MCF 10A (cell line): ENCODE measurements at regions not wholly inside any gene's neighbourhood (a gene's known extent, or its start where the extent isn't known, plus 50 kb on each side); places are given as distances from the start of the nearest gene placed in this dataset.

Experiments used
- BruUV-seq: library from RNA; stranded (reverse); fragments of 400-500 nt; replicated peaks from 2 replicates; lab custom pipeline; 2021; lab: Mats Ljungman, UMichigan
- CTCF ChIA-PET: fragments of 300-600 bp; sonication (Branson Sonifier 250); formaldehyde crosslinking; extraction: SDS; loops from one replicate; lab custom pipeline; 2021; ENCODE audit warnings: antibody characterized with exemption, inconsistent platforms; lab: Yijun Ruan, JAX
- POLR2A ChIA-PET: fragments of 300-600, 350-650 bp; sonication (Branson Sonifier 250); formaldehyde crosslinking; extraction: SDS; loops from one replicate; lab custom pipeline; 2020; ENCODE audit warnings: antibody characterized with exemption, inconsistent platforms; lab: Yijun Ruan, JAX
- DNase-seq: peaks from one replicate; pipeline ENCODE4 v3.0.0-alpha.2; 2018; ENCODE audit not compliant: unreplicated experiment
- H3K27ac Mint-ChIP-seq: one replicate; pipeline ENCODE4 v1.8.0; 2022; ENCODE audit warnings: mild to moderate bottlenecking, low read depth, mixed read lengths; ENCODE audit not compliant: unreplicated experiment
- H3K27me3 Mint-ChIP-seq: one replicate; pipeline ENCODE4 v1.8.0; 2022; ENCODE audit warnings: mixed read lengths; ENCODE audit not compliant: insufficient read depth, unreplicated experiment
- H3K36me3 Mint-ChIP-seq: one replicate; pipeline ENCODE4 v1.8.0; 2022; ENCODE audit warnings: mild to moderate bottlenecking, moderate library complexity, mixed read lengths; ENCODE audit not compliant: insufficient read depth, unreplicated experiment
- H3K4me1 Mint-ChIP-seq: one replicate; pipeline ENCODE4 v1.8.0; 2022; ENCODE audit warnings: mixed read lengths; ENCODE audit not compliant: insufficient read depth, unreplicated experiment
- H3K4me3 Mint-ChIP-seq: one replicate; pipeline ENCODE4 v1.8.0; 2022; ENCODE audit warnings: mild to moderate bottlenecking, moderate library complexity, mixed read lengths; ENCODE audit not compliant: unreplicated experiment
- H3K9me3 Mint-ChIP-seq: one replicate; pipeline ENCODE4 v1.8.0; 2022; ENCODE audit warnings: mixed read lengths; ENCODE audit not compliant: unreplicated experiment
- CTCF ChIP-seq: fragments of 200-600 bp; IDR thresholded peaks from one replicate; pipeline ENCODE4 v1.8.0; 2022; ENCODE audit warnings: antibody characterized with exemption, mild to moderate bottlenecking; ENCODE audit not compliant: unreplicated experiment
- intact Hi-C: fragments of 100-400 bp; cut with micrococcal nuclease; formaldehyde crosslinking; loops from 2 replicates; pipeline ENCODE4 v1.14.1; 2022

- H3K4me3 Mint-ChIP-seq, result no peak overlapping the region
- no TSS peak for BruUV-seq
- intact Hi-C loops, result no loop called here
- H3K9me3 Mint-ChIP-seq, result no peaks in the 10 kb centered on the region
- no peak for DNase-seq
- no peaks in the 10 kb centered on the region for H3K36me3 Mint-ChIP-seq
- ChIA-PET CTCF (interaction anchor here (0.6 kb wide), 2 partner anchors 29 to 529 kb away, joined by 3 to 4 read pairs; no protein-coding TSS in a partner anchor), POLR2A (no interaction called here)
- no peaks in the 10 kb centered on the region for H3K27me3 Mint-ChIP-seq
- H3K4me1 Mint-ChIP-seq, result no peaks in the 10 kb centered on the region
- no peak overlapping the region for H3K27ac Mint-ChIP-seq
- TF ChIP-seq CTCF, result no peak
These were observed 183.3 kb downstream of the MED10 start for GRCh38 chr5:6194906-6195612.

- ChIA-PET CTCF (interaction anchor here (0.6 kb wide), 1 partner anchor 528 kb away, joined by 4 read pairs; no protein-coding TSS in a partner anchor), POLR2A (no interaction called here)
- H3K9me3 Mint-ChIP-seq, result no peaks in the 10 kb centered on the region
- H3K4me1 Mint-ChIP-seq, result no peaks in the 10 kb centered on the region
- no peak for DNase-seq
- BruUV-seq, result no TSS peak
- H3K27me3 Mint-ChIP-seq, result peaks cover 4% of the 10 kb centered on the region
- no peak overlapping the region for H3K27ac Mint-ChIP-seq
- no peak for TF ChIP-seq CTCF
- H3K4me3 Mint-ChIP-seq, result no peak overlapping the region
- intact Hi-C loops, result no loop called here
- H3K36me3 Mint-ChIP-seq, result no peaks in the 10 kb centered on the region
These were observed 184.0 kb downstream of the MED10 start for GRCh38 chr5:6194261-6194875.

GRCh38 chr5:6193310-6193709, 185.0 kb downstream of the MED10 start:
- Mint-ChIP-seq H3K4me3 (no peak overlapping the region), H3K27me3 (peaks cover 14% of the 10 kb centered on the region), H3K36me3 (no peaks in the 10 kb centered on the region), H3K4me1 (no peaks in the 10 kb centered on the region), H3K27ac (no peak overlapping the region), H3K9me3 (no peaks in the 10 kb centered on the region)
- POLR2A ChIA-PET, result interaction anchor here (0.6 kb wide), 1 partner anchor 25 kb away, joined by 4 read pairs; no protein-coding TSS in a partner anchor
- intact Hi-C loops, result no loop called here
- no peak for TF ChIP-seq CTCF
- CTCF ChIA-PET, result interaction anchor here (1.0 kb wide), 1 partner anchor 9 kb away, joined by 3 read pairs; no protein-coding TSS in a partner anchor
- no peak for DNase-seq
- no TSS peak for BruUV-seq

DNA sequence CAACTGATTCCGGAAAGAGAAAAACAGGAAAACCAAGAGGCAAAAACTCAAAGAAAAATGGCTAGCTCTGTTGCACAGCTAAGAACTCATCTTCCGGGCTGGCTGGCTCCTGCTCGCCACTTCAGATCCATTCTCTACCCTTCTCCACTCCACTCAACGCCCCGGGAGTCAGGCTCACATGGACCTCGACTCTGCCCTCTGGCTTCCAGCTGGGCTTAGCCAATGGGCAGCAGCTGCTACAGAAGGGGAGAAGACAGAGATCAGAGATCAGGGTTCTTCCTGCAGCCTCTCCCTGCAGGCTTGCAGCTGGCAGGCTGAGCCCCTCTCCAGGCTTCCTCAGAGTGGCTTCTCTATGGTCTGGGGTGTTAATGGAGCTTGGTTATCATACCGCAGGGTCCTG, 187.5 kb downstream of the MED10 start:
- no peaks in the 10 kb centered on the region for H3K36me3 Mint-ChIP-seq
- no peak overlapping the region for H3K4me3 Mint-ChIP-seq
- TF ChIP-seq CTCF, result no peak
- BruUV-seq, result no TSS peak
- intact Hi-C loops, result no loop called here
- ChIA-PET POLR2A (no interaction called here), CTCF (interaction anchor here (0.5 kb wide), 1 partner anchor 697 kb away, joined by 5 read pairs; no protein-coding TSS in a partner anchor)
- DNase-seq, result no peak
- peaks cover 32% of the 10 kb centered on the region for H3K27me3 Mint-ChIP-seq
- no peaks in the 10 kb centered on the region for H3K4me1 Mint-ChIP-seq
- H3K9me3 Mint-ChIP-seq, result no peaks in the 10 kb centered on the region
- H3K27ac Mint-ChIP-seq, result no peak overlapping the region
